ENCODE measurements at regions not wholly inside any gene's neighbourhood (a gene's known extent, or its start where the extent isn't known, plus 50 kb on each side); places are given as distances from the start of the nearest gene placed in this dataset.

- Histone ChIP-seq H3K36me3 (no peaks in the 10 kb centered on the region), H3K4me1 (no peaks in the 10 kb centered on the region), H3K27me3 (no peaks in the 10 kb centered on the region), H3K9me3 (no peaks in the 10 kb centered on the region), H3K4me3 (ENCODE audit: low read depth, low read length) (no peak overlapping the region)
- TF ChIP-seq, protein P1, sequence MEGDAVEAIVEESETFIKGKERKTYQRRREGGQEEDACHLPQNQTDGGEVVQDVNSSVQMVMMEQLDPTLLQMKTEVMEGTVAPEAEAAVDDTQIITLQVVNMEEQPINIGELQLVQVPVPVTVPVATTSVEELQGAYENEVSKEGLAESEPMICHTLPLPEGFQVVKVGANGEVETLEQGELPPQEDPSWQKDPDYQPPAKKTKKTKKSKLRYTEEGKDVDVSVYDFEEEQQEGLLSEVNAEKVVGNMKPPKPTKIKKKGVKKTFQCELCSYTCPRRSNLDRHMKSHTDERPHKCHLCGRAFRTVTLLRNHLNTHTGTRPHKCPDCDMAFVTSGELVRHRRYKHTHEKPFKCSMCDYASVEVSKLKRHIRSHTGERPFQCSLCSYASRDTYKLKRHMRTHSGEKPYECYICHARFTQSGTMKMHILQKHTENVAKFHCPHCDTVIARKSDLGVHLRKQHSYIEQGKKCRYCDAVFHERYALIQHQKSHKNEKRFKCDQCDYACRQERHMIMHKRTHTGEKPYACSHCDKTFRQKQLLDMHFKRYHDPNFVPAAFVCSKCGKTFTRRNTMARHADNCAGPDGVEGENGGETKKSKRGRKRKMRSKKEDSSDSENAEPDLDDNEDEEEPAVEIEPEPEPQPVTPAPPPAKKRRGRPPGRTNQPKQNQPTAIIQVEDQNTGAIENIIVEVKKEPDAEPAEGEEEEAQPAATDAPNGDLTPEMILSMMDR (IDR thresholded peaks at IDR 0.05; ENCODE audit: low read depth, low read length) = no peak
- no peak for DNase-seq
These were observed 99.9 kb upstream of the ADRA2C start for GRCh38 chr4:3666263-3666662.

GRCh38 chr4:3665360-3665891, 100.8 kb upstream of the ADRA2C start:
- no peak for DNase-seq
- TF ChIP-seq, protein P1 (IDR thresholded peaks at IDR 0.05; ENCODE audit: low read depth, low read length) = no peak
- H3K4me1 ChIP-seq = peaks cover 7% of the 10 kb centered on the region
- H3K4me3 ChIP-seq (ENCODE audit: low read depth, low read length) = no peak overlapping the region
- H3K27me3 ChIP-seq = no peaks in the 10 kb centered on the region
- H3K36me3 ChIP-seq = no peaks in the 10 kb centered on the region
- no peaks in the 10 kb centered on the region for H3K9me3 ChIP-seq

DNA sequence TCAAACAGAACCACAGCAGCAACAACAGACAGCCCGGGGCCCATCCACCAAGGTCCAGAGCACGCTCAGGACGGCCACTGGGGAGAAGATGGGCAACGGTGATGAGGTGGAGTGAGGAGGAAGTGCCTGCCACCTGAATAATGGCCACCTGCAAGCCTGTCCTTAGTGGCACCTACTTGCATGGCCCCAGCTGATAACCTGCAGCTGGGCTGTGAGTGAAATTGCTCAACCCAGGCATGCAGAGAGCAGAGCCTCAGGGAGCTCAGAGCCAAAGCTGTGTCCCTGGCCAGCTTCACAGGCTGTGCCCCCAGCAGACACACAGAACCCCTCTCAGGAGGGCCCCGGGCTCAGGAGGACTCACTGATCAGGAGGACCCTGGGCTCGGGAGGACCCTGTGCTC, 102.4 kb upstream of the ADRA2C start:
- Histone ChIP-seq H3K9me3 (no peaks in the 10 kb centered on the region), H3K4me1 (peaks cover 13% of the 10 kb centered on the region), H3K36me3 (no peaks in the 10 kb centered on the region), H3K4me3 (ENCODE audit: low read depth, low read length) (no peak overlapping the region), H3K27me3 (no peaks in the 10 kb centered on the region)
- TF ChIP-seq, protein P1 (IDR thresholded peaks at IDR 0.05; ENCODE audit: low read depth, low read length) = no peak
- DNase-seq = no peak

- no peak for DNase-seq
- TF ChIP-seq, protein P1 (IDR thresholded peaks at IDR 0.05; ENCODE audit: low read depth, low read length) = no peak
- Histone ChIP-seq H3K4me3 (ENCODE audit: low read depth, low read length) (no peak overlapping the region), H3K36me3 (no peaks in the 10 kb centered on the region), H3K4me1 (peaks cover 22% of the 10 kb centered on the region), H3K27me3 (no peaks in the 10 kb centered on the region), H3K9me3 (no peaks in the 10 kb centered on the region)
These were observed 103.7 kb upstream of the ADRA2C start for GRCh38 chr4:3662516-3662915.

GRCh38 chr4:3661989-3662388, 104.2 kb upstream of the ADRA2C start:
- H3K4me3 ChIP-seq (ENCODE audit: low read depth, low read length) = no peak overlapping the region
- TF ChIP-seq, protein P1 (IDR thresholded peaks at IDR 0.05; ENCODE audit: low read depth, low read length) = no peak
- no peak for DNase-seq
- H3K27me3 ChIP-seq = no peaks in the 10 kb centered on the region
- H3K9me3 ChIP-seq = no peaks in the 10 kb centered on the region
- peaks cover 22% of the 10 kb centered on the region for H3K4me1 ChIP-seq
- H3K36me3 ChIP-seq = no peaks in the 10 kb centered on the region

DNA sequence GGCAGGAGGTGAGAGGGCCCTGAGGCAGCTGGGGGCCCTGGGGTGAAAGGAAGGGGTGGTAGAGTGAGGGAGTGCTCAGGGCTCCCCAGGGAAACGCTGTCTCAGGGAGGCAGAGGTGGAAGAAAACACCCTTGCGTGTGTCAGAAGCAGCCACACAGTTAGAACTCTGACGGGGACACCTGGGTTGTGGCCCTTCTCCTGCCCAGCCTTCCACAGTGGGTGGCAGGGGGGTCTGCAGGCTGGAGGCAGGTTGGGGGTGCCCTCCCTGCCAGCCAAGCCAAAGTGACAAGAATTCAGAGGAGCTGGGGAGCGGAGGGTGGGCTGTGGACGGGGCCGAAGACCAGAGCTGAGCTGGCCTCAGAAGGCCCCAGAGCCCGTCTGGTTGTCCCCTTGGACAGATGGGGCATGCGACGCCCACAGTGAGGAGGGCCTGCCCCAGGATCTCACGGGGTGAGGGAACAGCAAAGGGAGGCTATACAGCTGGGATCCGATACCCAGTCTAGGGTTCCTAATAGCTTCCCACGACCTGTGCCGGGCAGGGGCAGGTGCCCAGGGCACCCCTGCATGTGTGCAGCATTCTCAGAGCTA, 105.2 kb upstream of the ADRA2C start:
- no peak for DNase-seq
- Histone ChIP-seq H3K9me3 (no peaks in the 10 kb centered on the region), H3K4me3 (ENCODE audit: low read depth, low read length) (no peak overlapping the region), H3K36me3 (no peaks in the 10 kb centered on the region), H3K27me3 (no peaks in the 10 kb centered on the region), H3K4me1 (peaks cover 22% of the 10 kb centered on the region)
- TF ChIP-seq, protein P1 (IDR thresholded peaks at IDR 0.05; ENCODE audit: low read depth, low read length) = no peak
